IMR-90 (cell line): ENCODE measurements at regions not wholly inside any gene's neighbourhood (a gene's known extent, or its start where the extent isn't known, plus 50 kb on each side); places are given as distances from the start of the nearest gene placed in this dataset.

Source experiments
- ATAC-seq: fragments of 200-7000 bp; cut with Tn5 transposase; 2 replicates; pipeline ENCODE4 v1.9.1; 2020; ENCODE audit warnings: low read depth, mild to moderate bottlenecking, moderate library complexity
- BruUV-seq: library from RNA; stranded (reverse); fragments of 400-500 nt; replicated peaks from 2 replicates; lab custom pipeline; 2021; lab: Mats Ljungman, UMichigan
- CTCF ChIA-PET: fragments of 300-600 bp; formaldehyde crosslinking; extraction: SDS; loops from one replicate; lab custom pipeline; 2021; ENCODE audit warnings: antibody characterized with exemption; lab: Yijun Ruan, JAX
- POLR2A ChIA-PET: fragments of 300-600 bp; sonication (Branson Sonifier 250); formaldehyde crosslinking; loops from one replicate; lab custom pipeline; 2022; ENCODE audit warnings: antibody characterized with exemption; ENCODE audit not compliant: unreplicated experiment; lab: Charles Lee
- DNase-seq: peaks from one replicate; pipeline ENCODE4 v3.0.0; 2013
- H2AFZ ChIP-seq: replicated peaks from 2 replicates; pipeline ENCODE3; 2013; ENCODE audit warnings: low read length, mild to moderate bottlenecking; ENCODE audit not compliant: poor library complexity
- H2AK5ac ChIP-seq: 2 replicates; pipeline ENCODE4 v1.6.1; 2013; ENCODE audit warnings: low read depth, low read length, inconsistent platforms
- H2AK9ac ChIP-seq: replicated peaks from 2 replicates; pipeline ENCODE3; 2013; ENCODE audit warnings: mild to moderate bottlenecking, low read depth, low read length, moderate library complexity; ENCODE audit not compliant: poor library complexity
- H2BK120ac ChIP-seq: 2 replicates; pipeline ENCODE4 v1.6.1; 2013; ENCODE audit warnings: low read depth, low read length, inconsistent platforms
- H2BK15ac ChIP-seq: 3 replicates; pipeline ENCODE4 v1.6.1; 2013; ENCODE audit warnings: low read depth, low read length, inconsistent platforms
- H2BK20ac ChIP-seq: 2 replicates; pipeline ENCODE4 v1.6.1; 2013; ENCODE audit warnings: low read depth, mild to moderate bottlenecking, inconsistent platforms, low read length, moderate library complexity
- H2BK5ac ChIP-seq: 2 replicates; pipeline ENCODE4 v1.6.1; 2013; ENCODE audit warnings: mild to moderate bottlenecking, low read depth, low read length, inconsistent platforms; ENCODE audit not compliant: poor library complexity, severe bottlenecking
- H3K14ac ChIP-seq: replicated peaks from 2 replicates; pipeline ENCODE4 v1.6.1; 2013; ENCODE audit warnings: low read depth, low read length, inconsistent platforms
- H3K18ac ChIP-seq: 2 replicates; pipeline ENCODE4 v1.6.1; 2013; ENCODE audit warnings: low read depth, low read length, control low read depth
- H3K23ac ChIP-seq: 2 replicates; pipeline ENCODE4 v1.6.1; 2013; ENCODE audit warnings: low read depth, low read length, inconsistent platforms
- H3K27ac ChIP-seq: 2 replicates; pipeline ENCODE4 v1.5.1; 2013; ENCODE audit warnings: mild to moderate bottlenecking, control low read depth, low read length; ENCODE audit not compliant: insufficient read depth
- H3K27me3 ChIP-seq: 2 replicates; pipeline ENCODE4 v1.6.1; 2013; ENCODE audit warnings: low read length; ENCODE audit not compliant: control insufficient read depth, insufficient read depth
- H3K36me3 ChIP-seq: 2 replicates; pipeline ENCODE4 v1.6.1; 2013; ENCODE audit warnings: low read length, mixed read lengths; ENCODE audit not compliant: control insufficient read depth, insufficient read depth
- H3K4ac ChIP-seq: 2 replicates; pipeline ENCODE4 v1.6.1; 2013; ENCODE audit warnings: low read depth, low read length, inconsistent platforms
- H3K4me1 ChIP-seq: 2 replicates; pipeline ENCODE4 v1.6.1; 2013; ENCODE audit warnings: low read length, mixed read lengths; ENCODE audit not compliant: control insufficient read depth, insufficient read depth
- H3K4me2 ChIP-seq: 2 replicates; pipeline ENCODE4 v1.6.1; 2013; ENCODE audit warnings: low read depth, mild to moderate bottlenecking, control low read depth, low read length, moderate library complexity
- H3K4me3 ChIP-seq: 2 replicates; pipeline ENCODE4 v1.5.1; 2013; ENCODE audit warnings: low read depth, mild to moderate bottlenecking, control low read depth, low read length, moderate library complexity; ENCODE audit not compliant: insufficient read depth
- H3K56ac ChIP-seq: 2 replicates; pipeline ENCODE4 v1.6.1; 2013; ENCODE audit warnings: low read length, inconsistent platforms; ENCODE audit not compliant: insufficient read depth; ENCODE audit errors: extremely low read depth
- H3K79me1 ChIP-seq, 2 experiments: 2 replicates each; pipeline ENCODE4 v1.6.1; 2013; ENCODE audit warnings: low read length in 2 of 2, inconsistent platforms in 1 of 2, low read depth in 1 of 2
- H3K9ac ChIP-seq: 2 replicates; pipeline ENCODE4 v1.6.1; 2013; ENCODE audit warnings: low read depth, low read length, control low read depth
- H3K9me1 ChIP-seq: 2 replicates; pipeline ENCODE4 v1.6.1; 2013; ENCODE audit warnings: low read length, inconsistent platforms; ENCODE audit not compliant: insufficient read depth
- H3K9me3 ChIP-seq: 2 replicates; pipeline ENCODE4 v1.6.1; 2013; ENCODE audit warnings: low read length; ENCODE audit not compliant: control insufficient read depth, insufficient read depth
- H4K20me1 ChIP-seq: 2 replicates; pipeline ENCODE4 v1.6.1; 2013; ENCODE audit warnings: low read length, inconsistent platforms; ENCODE audit not compliant: insufficient read depth
- H4K5ac ChIP-seq: 2 replicates; pipeline ENCODE4 v1.6.1; 2013; ENCODE audit warnings: mild to moderate bottlenecking, low read depth, low read length, control low read depth
- H4K8ac ChIP-seq, 2 experiments: 2 replicates each; pipeline ENCODE4 v1.6.1; 2013; ENCODE audit warnings: low read depth in 2 of 2, low read length in 2 of 2, control low read depth in 1 of 2, inconsistent platforms in 1 of 2
- H4K91ac ChIP-seq: 2 replicates; pipeline ENCODE4 v1.6.1; 2013; ENCODE audit warnings: low read depth, low read length, inconsistent platforms; ENCODE audit not compliant: insufficient read depth
- BHLHE40 ChIP-seq: fragments of 150-350 bp; IDR thresholded peaks from 2 replicates; pipeline ENCODE4 v1.6.1; 2016; ENCODE audit warnings: mild to moderate bottlenecking, low read depth, low read length
- CEBPB ChIP-seq: IDR thresholded peaks from 2 replicates; pipeline ENCODE4 v1.6.1; 2012; ENCODE audit warnings: low read depth, low read length, improper control_type of control experiment
- CHD1 ChIP-seq: IDR thresholded peaks from 2 replicates; pipeline ENCODE4 v1.6.1; 2012; ENCODE audit warnings: low read depth, low read length, improper control_type of control experiment
- MXI1 ChIP-seq: IDR thresholded peaks from 2 replicates; pipeline ENCODE4 v1.6.1; 2012; ENCODE audit warnings: low read depth, mild to moderate bottlenecking, low read length, moderate library complexity, borderline replicate concordance
- POLR2A ChIP-seq: IDR thresholded peaks from 2 replicates; pipeline ENCODE4 v1.6.1; 2012; ENCODE audit warnings: mild to moderate bottlenecking, low read depth, low read length
- dilution Hi-C: fragments of 300-500 bp; cut with HindIII; formaldehyde crosslinking; loops from one replicate; pipeline ENCODE4 v1.14.3; 2018; ENCODE audit warnings: low sequenced_read_pairs; ENCODE audit not compliant: unreplicated experiment
- in situ Hi-C: fragments of 300-500 bp; cut with MboI; formaldehyde crosslinking; loops from 3 replicates; pipeline ENCODE4 v1.14.3; 2019; ENCODE audit warnings: low sequenced_read_pairs, inconsistent platforms, mixed read lengths
- intact Hi-C: fragments of 100-400 bp; cut with micrococcal nuclease; formaldehyde crosslinking; loops from 2 replicates; pipeline ENCODE4 v1.10.0; 2022
- TF ChIP-seq, protein P1 (sequence below): fragments of 150-350 bp; IDR thresholded peaks from 2 replicates; pipeline ENCODE4 v1.6.1; 2016; ENCODE audit warnings: low read depth, mild to moderate bottlenecking, low read length, moderate library complexity, borderline replicate concordance
- TF ChIP-seq, protein P2 (sequence below): fragments of 150-350 bp; IDR thresholded peaks from 2 replicates; pipeline ENCODE4 v1.6.1; 2017; ENCODE audit warnings: mild to moderate bottlenecking, antibody characterized with exemption, low read length, low read depth

DNA sequence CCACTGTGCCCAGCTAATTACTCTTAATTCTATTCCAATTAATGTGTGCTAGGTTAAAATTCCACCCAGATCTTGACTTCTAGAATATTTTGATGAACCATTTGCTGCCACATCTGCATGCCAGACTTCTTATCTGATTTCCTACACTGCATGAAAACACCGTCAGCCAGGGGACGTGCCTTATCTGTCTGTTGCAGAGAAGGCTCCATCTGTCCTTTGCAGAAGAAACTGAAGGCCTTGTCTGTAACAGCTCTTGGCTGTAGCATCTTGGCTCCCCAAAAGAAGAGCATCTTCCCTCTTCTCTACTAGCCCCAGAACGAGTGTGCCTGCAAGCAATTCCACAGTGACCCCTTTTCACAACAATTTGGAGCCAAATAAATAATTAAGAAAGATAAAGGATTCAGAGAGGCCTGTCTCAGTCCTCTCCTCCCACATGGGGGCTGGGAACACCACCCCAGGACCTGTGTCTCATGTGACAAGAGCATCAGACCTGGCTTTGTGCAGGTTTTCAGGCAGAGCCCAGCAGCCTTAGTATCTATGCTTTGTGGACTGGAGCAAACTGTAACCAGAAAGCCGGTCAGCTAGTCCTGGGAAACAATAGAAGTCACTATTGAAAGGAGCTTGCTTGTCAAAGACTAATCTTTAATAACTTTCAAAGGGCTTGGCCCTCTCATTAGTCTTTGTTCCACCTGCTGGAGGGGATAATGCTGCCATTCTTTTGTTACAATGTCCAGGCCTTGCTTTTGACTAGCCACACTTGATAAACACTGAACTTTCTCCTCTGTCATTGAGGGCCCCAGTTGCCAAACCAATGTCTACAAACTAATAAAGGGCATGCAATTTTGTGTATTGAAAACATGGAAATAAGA, 84.0 kb upstream of the NEUROD1 start (continued):
- no peak for TF ChIP-seq MXI1

DNA sequence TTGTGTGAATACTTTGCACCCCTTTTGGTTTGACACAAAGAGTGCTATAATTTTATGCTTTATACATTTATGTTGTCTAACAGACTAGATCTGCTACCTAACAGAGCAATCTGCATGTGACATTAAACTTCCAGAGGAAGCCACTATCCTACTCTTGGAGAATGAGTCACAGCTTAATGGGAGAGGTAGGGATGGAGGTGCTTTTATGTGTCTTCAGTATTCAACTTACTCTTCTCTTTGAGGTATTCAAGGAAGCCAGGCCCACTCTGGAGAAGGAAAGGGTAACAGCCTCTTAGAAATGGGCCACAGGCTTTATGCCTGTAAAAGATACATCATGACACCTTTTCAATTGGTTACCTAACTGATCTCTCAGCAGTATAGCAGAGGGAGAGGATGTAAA, 85.8 kb upstream of the NEUROD1 start:
- no peak overlapping the region for H2BK15ac ChIP-seq
- no peak overlapping the region for H3K27ac ChIP-seq
- H3K9ac ChIP-seq: no peak overlapping the region
- H3K79me1 ChIP-seq: no peaks in the 10 kb centered on the region
- CTCF ChIA-PET: interaction anchor here (0.9 kb wide), 1 partner anchor 14 kb away, joined by 3 read pairs; no protein-coding TSS in a partner anchor
- no peak overlapping the region for H4K8ac ChIP-seq
- H3K4me3 ChIP-seq: no peak overlapping the region
- no peak overlapping the region for H3K4me2 ChIP-seq
- no peak overlapping the region for H3K14ac ChIP-seq
- no peaks in the 10 kb centered on the region for H3K36me3 ChIP-seq
- no peaks in the 10 kb centered on the region for H4K20me1 ChIP-seq
- H2AK5ac ChIP-seq: no peak overlapping the region
- ATAC-seq (no peak), DNase-seq (no peak)
- H3K18ac ChIP-seq: no peak overlapping the region
- no peak overlapping the region for H4K5ac ChIP-seq
- no peaks in the 10 kb centered on the region for H3K27me3 ChIP-seq
- no peak overlapping the region for H3K23ac ChIP-seq
- no peaks in the 10 kb centered on the region for H3K4me1 ChIP-seq
- intact Hi-C loops: no loop called here
- H2BK120ac ChIP-seq: no peak overlapping the region
- no peak overlapping the region for H3K56ac ChIP-seq
- H3K4ac ChIP-seq: no peak overlapping the region
- no peak overlapping the region for H2BK20ac ChIP-seq
- H3K9me3 ChIP-seq: no peaks in the 10 kb centered on the region
- dilution Hi-C loops: no loop called here
- no peaks in the 10 kb centered on the region for H3K9me1 ChIP-seq
- H2AK9ac ChIP-seq: no peak overlapping the region
- H2AFZ ChIP-seq: no peak overlapping the region
- TF ChIP-seq BHLHE40: no peak
- no peak for TF ChIP-seq CHD1
- TF ChIP-seq, protein P1, sequence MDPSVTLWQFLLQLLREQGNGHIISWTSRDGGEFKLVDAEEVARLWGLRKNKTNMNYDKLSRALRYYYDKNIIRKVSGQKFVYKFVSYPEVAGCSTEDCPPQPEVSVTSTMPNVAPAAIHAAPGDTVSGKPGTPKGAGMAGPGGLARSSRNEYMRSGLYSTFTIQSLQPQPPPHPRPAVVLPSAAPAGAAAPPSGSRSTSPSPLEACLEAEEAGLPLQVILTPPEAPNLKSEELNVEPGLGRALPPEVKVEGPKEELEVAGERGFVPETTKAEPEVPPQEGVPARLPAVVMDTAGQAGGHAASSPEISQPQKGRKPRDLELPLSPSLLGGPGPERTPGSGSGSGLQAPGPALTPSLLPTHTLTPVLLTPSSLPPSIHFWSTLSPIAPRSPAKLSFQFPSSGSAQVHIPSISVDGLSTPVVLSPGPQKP: no peak
- TF ChIP-seq POLR2A: no peak
- TF ChIP-seq, protein P2, sequence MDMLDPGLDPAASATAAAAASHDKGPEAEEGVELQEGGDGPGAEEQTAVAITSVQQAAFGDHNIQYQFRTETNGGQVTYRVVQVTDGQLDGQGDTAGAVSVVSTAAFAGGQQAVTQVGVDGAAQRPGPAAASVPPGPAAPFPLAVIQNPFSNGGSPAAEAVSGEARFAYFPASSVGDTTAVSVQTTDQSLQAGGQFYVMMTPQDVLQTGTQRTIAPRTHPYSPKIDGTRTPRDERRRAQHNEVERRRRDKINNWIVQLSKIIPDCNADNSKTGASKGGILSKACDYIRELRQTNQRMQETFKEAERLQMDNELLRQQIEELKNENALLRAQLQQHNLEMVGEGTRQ: no peak
- TF ChIP-seq CEBPB: no peak
- no peak for TF ChIP-seq MXI1
- H2BK5ac ChIP-seq: no peak overlapping the region
- no TSS peak for BruUV-seq
- no peak overlapping the region for H4K91ac ChIP-seq
- POLR2A ChIA-PET: no interaction called here
- in situ Hi-C loops: loop anchor here (25.0 kb wide), 1 partner anchor 896 kb away; no protein-coding TSS in a partner anchor
